GM19351 (cell line): ENCODE measurements at regions not wholly inside any gene's neighbourhood (a gene's known extent, or its start where the extent isn't known, plus 50 kb on each side); places are given as distances from the start of the nearest gene placed in this dataset.
"Not testable (repeated sequence)": the region's sequence is repeated elsewhere in the genome, so short reads cannot be mapped to it uniquely, and the experiment has no call there.

Experiments used
- ATAC-seq: cut with Tn5 transposase; IDR thresholded peaks from one replicate; pipeline ENCODE4 v1.9.1; 2021; ENCODE audit warnings: mild to moderate bottlenecking, moderate library complexity; ENCODE audit not compliant: unreplicated experiment

DNA sequence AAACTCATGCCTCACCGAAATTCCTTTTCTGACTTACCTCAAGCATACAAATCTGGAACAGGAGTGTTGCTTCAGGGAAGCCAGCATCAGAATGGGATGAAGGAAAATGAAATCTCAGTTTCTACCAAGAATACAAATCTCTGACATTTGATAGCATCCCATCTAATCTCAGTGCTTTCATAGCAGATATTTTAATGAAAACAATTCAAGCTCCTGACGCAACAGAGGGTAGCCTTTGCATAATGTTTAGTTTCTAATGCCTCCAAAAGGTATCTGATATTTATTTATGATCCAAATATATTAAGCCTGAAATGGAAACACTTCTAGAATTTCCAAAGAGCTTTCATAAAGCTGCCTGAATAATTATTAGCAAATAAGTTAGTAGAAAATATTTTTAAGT is 251.4 kb downstream of the DEPDC1B start:
- no peak for ATAC-seq

DNA sequence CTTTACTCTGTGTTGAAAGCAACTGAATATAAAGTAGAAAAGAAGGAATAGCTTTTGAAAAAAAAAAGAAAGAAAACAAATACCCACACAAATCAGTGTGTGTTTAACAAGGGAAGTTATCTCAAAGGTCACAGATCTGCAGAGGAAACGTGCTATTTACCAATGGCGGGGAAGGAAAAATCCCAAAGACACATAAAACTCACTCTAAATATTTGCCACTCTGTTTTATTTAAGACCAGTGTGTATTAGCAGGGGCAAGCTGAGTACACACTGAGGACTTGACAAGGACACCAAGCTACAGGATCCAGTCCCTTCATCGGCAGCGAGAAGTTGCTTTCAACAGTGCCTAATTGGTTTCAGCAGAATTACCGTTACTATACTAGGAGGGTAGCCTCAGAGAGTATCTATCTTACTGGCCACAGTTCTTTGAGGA is 252.5 kb downstream of the DEPDC1B start:
- ATAC-seq: no peak

DNA sequence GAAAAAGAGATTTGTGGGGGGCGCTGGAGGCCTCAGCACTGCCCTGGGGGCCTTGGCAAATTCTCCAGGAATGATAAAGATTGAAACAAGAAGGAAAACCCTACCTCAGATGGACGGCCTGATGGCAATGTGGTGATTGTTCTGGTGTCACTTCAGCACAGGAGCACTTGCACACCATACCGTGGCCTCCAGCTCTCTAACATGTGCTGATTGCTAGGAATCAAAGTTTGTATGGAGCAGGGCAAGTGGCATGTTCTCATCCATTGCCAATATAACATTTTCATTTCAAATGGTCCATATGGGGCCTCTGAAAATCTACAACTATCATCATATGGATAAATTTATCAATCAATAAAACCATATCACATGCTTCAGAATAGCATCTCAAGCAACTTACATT is 253.0 kb downstream of the DEPDC1B start:
- no peak for ATAC-seq

DNA sequence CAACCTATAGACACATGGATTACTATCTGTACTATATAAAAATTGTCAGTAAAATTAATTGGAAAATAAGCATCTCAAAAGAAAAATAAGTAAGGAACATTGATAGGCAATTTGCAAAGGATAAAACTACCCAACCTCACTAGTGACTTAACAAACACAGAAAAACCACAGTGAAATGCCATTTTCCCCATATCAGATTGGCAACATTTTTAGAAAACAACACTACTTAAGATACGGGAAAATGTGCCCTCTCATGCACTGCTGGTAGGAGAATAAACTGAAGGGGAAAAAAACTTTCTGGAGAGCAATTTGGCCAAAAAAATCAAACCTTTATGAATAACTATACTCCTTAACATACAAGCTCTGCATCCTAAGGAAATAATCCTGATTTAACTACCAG is 254.0 kb downstream of the DEPDC1B start:
- no peak for ATAC-seq

DNA sequence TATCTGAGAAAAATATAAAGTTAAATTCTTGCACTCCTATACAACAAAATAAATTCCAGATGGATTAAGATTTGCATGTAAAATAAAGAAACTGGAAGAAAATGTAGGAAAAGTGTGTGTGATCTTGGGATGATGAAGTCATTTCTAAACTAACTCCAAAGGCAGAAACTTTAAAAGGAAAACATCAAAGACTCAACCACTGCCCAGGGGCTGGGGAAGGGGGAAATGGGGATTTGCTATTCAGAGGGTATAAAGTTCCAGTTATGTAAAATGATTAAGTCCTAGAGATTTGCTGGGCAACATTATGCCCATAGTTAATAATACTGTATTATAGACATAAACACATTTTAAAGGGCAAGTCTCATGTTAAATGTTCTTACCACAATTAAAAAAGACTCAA is 254.5 kb downstream of the DEPDC1B start:
- no peak for ATAC-seq

DNA sequence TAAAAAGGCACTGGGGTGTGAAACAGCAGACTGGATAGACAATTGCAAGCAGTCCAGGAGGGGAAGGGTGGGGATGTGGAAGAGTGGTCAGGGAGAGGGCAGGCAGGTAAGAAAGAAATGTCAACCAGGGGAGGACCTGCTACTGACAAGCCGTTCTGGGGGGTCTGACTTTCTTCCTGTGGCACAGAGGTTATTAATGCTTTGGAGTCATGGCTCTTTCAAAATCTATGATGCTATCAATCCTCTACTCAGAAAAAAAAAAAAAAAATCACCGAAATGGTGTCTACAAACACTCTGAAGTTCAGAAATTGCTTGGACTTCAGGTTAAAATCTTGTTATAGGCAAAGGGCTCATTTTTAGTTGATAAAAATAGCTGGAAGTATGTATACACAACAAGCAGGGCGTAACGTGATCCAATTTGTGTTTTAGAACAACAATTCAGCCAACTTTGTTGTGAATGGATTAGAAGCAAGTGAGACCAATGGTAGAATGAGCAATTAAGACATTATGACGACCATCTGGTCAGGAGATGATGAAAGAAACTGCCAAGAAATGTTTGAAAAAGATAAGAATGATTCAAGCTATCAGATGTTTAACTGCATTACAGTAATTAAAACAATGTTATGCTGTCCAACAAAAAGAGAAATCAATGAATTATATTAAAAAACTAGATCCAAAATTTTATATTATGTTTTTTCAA is 255.2 kb downstream of the DEPDC1B start:
- ATAC-seq: no peak

DNA sequence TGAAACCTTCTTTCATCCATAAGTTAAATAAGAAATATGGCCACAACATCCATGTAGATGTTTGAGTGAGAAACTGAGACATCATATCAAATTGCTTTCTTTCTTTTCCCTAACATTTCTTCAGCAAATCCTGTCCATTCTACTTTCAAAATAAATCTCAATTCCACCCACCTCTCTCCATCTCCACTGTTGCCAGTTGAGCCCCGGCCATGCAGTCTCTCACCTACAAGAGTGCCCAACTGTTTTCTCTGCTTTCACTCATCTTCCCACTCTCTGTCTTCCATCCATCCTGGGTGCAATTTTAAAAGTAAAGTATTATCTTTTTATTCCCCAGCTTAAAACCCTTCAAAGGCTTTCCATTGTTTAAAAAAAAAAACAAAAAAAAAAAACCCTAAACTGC is 260.4 kb downstream of the DEPDC1B start:
- ATAC-seq: no peak

DNA sequence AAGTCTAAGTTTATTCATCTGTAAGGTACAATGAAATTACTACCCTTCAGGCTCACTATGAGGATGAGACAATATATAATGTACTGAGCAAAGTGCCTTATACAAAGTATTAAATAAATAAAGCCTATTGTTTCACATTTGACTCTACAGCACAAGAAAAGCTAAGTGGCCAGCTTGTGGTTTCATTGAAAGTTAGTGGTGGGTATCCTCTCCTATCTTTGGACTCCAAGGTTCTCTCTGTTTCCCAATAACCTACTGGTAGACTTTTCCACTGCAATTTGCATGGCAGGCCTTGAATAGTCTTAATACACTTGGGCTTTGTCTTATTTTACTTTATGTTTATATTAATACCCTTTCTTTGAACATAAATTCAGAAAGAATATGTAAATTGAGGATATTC is 262.7 kb downstream of the DEPDC1B start:
- peak; percentile 25 for ATAC-seq

DNA sequence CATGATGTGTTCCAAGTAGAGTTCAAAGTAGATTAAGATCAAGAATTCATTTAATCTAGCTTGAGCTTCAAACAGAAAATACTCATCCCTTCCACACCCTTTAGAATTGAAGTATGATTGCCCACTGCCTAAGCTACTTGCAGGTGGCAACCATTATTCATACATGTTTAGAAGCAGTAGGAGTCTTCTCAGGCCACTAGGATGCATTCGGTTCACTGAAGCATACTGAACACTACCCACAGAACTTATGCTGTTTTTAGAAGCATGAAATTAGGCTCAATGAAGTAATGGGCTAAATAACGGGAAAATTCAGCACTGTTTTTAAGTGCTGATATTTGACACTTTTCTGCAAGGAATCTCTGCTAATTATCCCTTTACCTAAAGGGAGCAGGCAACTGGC is 263.4 kb downstream of the DEPDC1B start:
- peak; percentile 94 for ATAC-seq

DNA sequence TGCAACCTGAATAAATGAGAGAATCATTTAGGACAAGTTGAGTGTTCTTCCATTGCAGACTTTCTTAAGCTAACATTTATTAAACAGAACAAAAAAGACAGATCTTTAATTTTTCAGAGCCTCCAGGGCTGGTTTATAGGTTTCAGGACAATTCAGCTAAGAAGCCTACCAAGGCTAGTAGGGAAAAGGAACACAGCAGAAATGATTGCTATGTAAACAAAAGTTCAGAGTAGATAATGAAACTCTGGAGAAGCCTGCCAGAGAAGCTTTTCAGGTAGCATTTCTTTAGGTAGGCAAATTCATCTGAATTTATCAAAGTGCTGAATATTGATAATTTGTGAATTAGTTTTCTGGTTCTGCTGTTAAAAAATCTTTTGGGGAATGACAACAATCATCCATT is 264.2 kb downstream of the DEPDC1B start:
- ATAC-seq: no peak

DNA sequence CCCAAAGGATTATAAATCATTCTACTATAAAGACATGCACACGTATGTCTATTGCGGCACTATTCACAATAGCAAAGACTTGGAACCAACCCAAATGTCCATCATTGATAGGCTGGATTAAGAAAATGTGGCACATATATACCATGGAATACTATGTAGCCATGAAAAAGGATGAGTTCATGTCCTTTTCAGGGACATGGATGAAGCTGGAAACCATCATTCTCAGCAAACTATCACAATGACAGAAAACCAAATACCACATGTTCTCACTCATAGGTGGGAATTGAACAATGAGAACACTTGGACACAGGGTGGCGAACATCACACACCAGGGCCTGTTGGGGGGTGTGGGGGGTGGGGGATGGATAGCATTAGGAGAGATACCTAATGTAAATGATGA is 273.8 kb downstream of the DEPDC1B start:
- ATAC-seq: not testable (repeated sequence)

DNA sequence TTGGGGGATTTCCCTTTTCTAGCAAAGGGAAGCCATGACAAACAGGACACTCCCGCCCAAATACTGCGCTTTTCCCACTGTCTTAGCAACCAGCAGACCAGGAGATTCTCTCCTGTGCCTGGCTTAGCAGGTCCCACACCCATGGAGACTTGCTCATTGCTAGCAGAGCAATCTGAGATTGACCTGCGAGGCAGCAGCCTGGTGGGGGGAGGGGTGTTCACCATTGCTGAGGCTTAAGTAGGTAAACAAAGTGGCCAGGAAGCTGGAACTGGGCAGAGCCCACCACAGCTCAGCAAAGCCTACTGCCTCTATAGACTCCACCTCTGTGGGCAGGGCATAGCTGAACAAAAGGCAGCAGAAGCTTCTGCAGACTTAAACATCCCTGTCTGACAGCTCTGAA is 279.2 kb downstream of the DEPDC1B start:
- ATAC-seq: not testable (repeated sequence)

DNA sequence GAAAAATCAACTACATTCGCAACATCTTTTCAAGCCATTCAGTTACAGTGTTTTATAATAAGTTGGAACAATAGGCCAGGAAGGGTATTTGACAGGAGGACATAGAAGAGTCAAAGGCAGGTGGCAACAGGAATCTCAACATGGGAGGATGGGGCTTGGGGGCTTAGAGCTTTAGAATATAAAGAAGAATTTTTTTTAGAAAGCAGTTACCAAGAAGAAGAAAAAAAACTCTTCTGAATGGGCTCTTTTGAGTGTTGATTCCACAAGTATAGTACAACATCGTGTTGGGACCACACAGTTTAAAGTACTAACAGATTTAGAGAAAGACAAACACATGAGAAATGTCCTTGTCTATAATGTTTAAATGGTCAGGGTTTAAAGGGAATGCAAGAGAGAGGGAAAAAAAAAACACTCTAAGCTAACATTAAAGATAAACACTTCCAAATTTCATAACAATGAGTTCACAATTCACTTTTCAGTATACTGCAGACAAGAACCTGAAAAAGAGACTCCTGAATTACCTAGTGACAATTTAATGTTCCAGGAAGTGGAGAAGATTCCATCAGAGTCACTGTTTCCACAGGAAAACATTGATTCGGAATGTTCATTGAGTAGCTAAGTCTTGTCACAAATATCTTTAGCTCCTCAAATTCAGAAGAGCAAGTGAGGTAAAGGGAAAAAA is 282.3 kb downstream of the DEPDC1B start:
- ATAC-seq: no peak

DNA sequence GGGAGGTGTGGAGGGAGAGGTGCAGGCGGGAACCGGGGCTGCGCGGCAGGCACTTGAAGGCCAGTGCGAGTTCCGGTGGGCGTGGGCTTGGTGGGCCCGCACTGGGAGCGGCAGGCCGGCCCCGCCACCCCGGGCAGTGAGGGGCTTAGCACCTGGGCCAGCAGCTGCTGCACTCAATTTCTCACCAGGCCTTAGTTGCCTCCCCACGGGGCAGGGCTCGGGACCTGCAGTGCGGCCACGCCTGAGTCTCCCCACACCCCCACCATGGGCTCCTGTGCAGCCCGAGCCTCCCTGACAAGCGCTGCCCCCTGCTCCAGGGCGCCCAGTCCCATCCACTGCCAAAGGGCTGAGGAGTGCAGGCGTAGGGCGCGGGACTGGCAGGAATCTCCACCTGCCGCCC is 284.5 kb downstream of the DEPDC1B start:
- no peak for ATAC-seq

DNA sequence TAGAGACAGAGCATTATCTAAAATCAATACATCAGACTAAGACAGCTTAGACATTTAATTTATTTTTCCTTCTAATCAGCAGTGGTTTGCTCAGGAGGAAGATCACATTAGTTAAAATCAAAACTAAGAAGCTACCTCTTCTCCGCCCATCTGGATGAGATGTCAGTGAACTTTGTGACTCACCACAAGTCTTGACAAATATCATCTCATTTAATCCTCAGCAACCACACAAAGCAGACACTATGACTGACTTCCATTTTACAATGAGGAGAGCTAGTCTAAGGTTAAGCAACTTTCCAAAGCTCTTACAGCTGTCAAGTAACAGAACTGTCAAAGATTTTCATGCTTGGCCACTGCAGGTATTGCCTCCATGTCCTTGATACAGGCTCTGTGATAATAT is 289.5 kb downstream of the DEPDC1B start:
- ATAC-seq: no peak

DNA sequence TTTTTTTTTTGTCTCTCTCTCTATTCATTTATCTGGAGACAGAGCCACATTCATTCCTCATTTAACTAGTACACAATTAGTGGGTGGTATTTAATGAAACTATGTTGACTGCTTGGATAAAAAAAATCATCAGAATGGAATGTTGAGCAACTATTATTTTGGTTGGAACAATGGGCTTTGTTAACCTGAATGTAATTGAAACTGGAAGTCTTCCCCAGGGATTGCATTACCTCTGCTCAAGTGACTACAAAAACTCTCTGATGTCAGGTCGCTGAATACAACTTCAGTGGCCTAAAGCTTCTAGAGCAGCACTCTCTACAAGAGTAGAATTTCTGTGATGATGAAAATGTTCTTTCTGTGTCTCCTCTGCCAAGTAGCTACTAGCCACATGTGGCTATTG is 295.8 kb downstream of the DEPDC1B start:
- no peak for ATAC-seq

DNA sequence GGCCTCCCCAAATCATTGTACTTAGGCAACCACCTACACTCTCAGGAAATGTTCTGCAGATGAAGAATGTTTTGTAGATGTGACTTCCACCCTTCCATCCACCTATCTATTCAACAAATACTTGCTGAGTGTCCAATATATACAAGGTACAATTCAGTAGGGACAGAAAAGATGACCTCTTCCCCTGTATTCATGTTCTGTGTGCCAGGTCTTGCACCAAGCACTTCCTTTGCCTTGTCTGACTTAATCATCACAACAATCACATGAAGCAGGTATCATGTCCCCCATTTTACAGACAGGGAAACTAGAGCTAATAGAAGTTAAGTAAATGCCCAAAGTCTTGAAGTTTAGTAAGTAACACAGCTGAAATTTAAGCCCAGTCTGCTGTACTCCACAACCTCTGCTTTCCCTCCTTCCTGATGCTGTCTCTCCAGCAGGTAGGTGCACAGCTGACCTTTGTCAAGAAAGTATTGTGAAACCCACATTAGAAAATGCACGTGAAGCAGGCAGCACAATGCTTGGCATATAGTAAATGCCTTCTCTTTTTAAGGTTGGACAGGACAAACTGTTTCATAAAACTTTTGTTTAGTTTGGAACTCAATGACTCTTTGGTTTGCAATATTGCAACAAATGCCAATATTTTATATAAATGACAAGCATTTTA is 296.5 kb downstream of the DEPDC1B start:
- no peak for ATAC-seq

DNA sequence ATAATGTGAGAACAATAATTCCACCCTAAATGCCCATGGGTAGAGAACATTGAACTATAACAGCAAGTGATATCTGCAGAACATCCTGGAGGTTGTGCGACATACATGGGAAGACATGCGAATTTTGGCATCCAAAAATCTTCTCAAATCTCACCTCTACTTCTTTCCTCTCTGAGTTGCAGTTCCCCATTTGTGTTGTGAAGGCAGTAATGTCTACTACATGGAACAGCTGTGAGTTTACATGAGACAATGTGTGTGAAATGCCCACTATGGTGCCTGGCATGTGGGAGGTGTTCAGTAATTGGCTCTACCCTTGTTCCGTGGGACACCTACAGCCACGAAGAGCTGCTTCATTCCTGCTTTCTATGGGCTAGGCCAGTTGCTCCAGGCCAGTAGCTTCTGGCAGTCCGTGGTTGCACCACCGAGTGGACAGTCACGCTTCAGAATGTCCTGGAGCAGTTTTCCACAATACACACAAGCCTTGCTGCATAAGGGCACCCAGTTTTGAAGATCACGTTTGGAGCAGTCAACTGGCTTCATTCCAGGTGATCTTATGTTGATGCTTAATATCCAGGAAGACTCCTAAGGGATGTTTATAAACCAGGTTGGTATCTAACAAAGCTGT is 297.7 kb downstream of the DEPDC1B start:
- no peak for ATAC-seq

DNA sequence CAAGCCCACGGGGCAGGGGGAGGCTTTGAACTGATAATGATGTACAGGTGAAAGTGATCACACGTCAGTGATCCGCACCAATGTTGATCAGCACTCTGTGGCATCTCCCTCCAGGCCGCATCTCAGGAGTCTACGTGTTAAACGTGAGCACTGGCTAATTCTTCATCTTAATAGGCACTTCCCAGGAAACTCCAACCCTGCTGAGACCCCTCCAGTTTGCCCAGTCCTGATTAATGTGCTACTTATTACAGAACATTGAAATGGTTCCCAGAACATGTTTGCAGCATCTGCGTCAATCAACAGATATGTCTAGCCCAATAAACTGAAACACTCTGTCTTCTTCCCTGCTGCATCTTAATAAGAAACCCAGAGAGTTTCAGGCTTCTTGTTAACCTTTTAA is 298.4 kb downstream of the DEPDC1B start:
- no peak for ATAC-seq

DNA sequence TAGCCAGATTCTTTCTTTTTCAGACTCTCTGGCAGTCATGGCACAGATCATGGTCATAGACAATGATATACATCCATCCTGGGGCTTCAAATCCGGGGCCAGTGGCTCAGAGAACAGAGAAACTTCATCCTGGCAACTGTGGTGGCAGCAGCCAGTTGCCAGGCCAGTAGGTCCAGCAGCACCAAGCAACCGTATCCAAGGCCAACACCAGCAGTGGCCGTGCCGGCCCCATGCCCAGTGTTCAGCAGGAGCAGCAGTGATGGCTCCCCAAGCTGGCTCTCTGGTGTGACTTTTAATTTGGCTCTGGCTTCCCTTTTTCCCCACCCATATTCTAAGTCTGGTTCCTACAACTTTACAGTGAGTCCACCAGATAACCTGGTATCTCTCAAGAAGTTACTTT is 300.5 kb downstream of the DEPDC1B start:
- ATAC-seq: no peak

DNA sequence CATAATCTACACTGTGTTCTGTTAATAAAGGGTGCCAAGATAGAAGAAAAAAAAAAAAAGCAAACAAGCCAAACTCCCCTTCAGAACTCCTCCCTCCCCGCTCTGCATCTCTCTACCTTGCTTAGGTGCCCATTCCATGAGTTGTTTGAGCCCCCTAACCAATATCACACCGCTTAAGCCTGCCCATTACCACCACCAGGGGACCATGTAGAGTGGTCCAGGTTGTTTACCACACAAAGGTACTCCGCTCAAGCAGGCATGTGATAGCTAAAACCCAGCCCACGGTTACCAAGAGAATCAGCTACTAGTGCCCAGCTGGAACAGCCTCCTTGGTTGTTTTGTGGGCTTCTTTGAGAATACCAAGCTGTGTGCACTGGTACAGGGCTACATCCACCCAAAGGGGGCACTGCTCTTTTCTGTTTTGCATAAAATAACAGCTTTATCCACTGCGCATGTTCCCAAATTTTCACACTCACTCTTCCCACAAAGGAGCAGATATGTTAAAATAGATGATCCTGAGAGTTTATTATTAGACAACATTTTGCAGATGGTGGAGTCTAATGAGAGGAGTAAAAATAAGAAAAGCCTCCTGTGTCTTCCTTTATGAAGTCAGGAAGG is 304.1 kb downstream of the DEPDC1B start:
- ATAC-seq: no peak
